ENCODE measurements at regions not wholly inside any gene's neighbourhood (a gene's known extent, or its start where the extent isn't known, plus 50 kb on each side); places are given as distances from the start of the nearest gene placed in this dataset.

GRCh38 chr2:221343524-221343923 lies 228.6 kb downstream of the EPHA4 start:
- Histone ChIP-seq H3F3A (ENCODE audit: low read length, unreplicated experiment) (no peaks in the 10 kb centered on the region), H3K4me1 (ENCODE audit: insufficient read depth, low read length) (no peaks in the 10 kb centered on the region), H3K79me2 (ENCODE audit: low read length) (no peaks in the 10 kb centered on the region), H3K27me3 (ENCODE audit: low read length) (0 out of 2 replicates have a peak, but pooled peaks cover 9% of the 10 kb centered on the region), H3K9me2 (replicated peaks; ENCODE audit: low read length) (no peaks in the 10 kb centered on the region), H3K4me3 (ENCODE audit: low read length) (no peak overlapping the region), H3K9ac (ENCODE audit: low read length) (no peak overlapping the region), H3K36me3 (ENCODE audit: low read depth, low read length) (no peaks in the 10 kb centered on the region), H4K20me1 (ENCODE audit: low read length) (no peaks in the 10 kb centered on the region), H3K27ac (ENCODE audit: low read length) (no peak overlapping the region), H2AFZ (ENCODE audit: low read length) (no peak overlapping the region), H3K9me3 (ENCODE audit: low read length) (no peaks in the 10 kb centered on the region), H3K4me2 (ENCODE audit: low read length) (no peak overlapping the region)
- ATAC-seq (no peak), DNase-seq (no peak)
- intact Hi-C loops (cut with micrococcal nuclease) = no loop called here
- ChIA-PET POLR2A (ENCODE audit: unreplicated experiment) (no interaction called here), CTCF (no interaction called here)
- no TSS peak for BruUV-seq (replicated peaks)
- no peak for TF ChIP-seq EZH2 (IDR thresholded peaks at IDR 0.05; ENCODE audit: low read length, unreplicated experiment)
- TF ChIP-seq CTCF (conservative IDR thresholded peaks at IDR 0.05; ENCODE audit: low read depth, low read length) = no peak
- TF ChIP-seq EZH2phosphoT487 (IDR thresholded peaks at IDR 0.05; ENCODE audit: borderline replicate concordance, low read length) = no peak

GRCh38 chr2:221345516-221345915 lies 226.6 kb downstream of the EPHA4 start:
- no peaks in the 10 kb centered on the region for H3K9me3 ChIP-seq (ENCODE audit: low read length)
- H3K36me3 ChIP-seq (ENCODE audit: low read depth, low read length) = no peaks in the 10 kb centered on the region
- no peaks in the 10 kb centered on the region for H3K9me2 ChIP-seq (replicated peaks; ENCODE audit: low read length)
- DNase-seq (no peak), ATAC-seq (no peak)
- H4K20me1 ChIP-seq (ENCODE audit: low read length) = no peaks in the 10 kb centered on the region
- no peak overlapping the region for H3K27ac ChIP-seq (ENCODE audit: low read length)
- TF ChIP-seq CTCF (conservative IDR thresholded peaks at IDR 0.05; ENCODE audit: low read depth, low read length) (no peak), EZH2phosphoT487 (IDR thresholded peaks at IDR 0.05; ENCODE audit: borderline replicate concordance, low read length) (no peak), EZH2 (IDR thresholded peaks at IDR 0.05; ENCODE audit: low read length, unreplicated experiment) (no peak)
- H3K27me3 ChIP-seq (ENCODE audit: low read length) = 0 out of 2 replicates have a peak, but pooled peaks cover 7% of the 10 kb centered on the region
- no TSS peak for BruUV-seq (replicated peaks)
- H3F3A ChIP-seq (ENCODE audit: low read length, unreplicated experiment) = no peaks in the 10 kb centered on the region
- no peak overlapping the region for H3K4me3 ChIP-seq (ENCODE audit: low read length)
- H2AFZ ChIP-seq (ENCODE audit: low read length) = no peak overlapping the region
- ChIA-PET CTCF (no interaction called here), POLR2A (ENCODE audit: unreplicated experiment) (no interaction called here)
- intact Hi-C loops (cut with micrococcal nuclease) = no loop called here
- H3K4me2 ChIP-seq (ENCODE audit: low read length) = no peak overlapping the region
- no peak overlapping the region for H3K9ac ChIP-seq (ENCODE audit: low read length)
- H3K79me2 ChIP-seq (ENCODE audit: low read length) = no peaks in the 10 kb centered on the region
- no peaks in the 10 kb centered on the region for H3K4me1 ChIP-seq (ENCODE audit: insufficient read depth, low read length)

DNA sequence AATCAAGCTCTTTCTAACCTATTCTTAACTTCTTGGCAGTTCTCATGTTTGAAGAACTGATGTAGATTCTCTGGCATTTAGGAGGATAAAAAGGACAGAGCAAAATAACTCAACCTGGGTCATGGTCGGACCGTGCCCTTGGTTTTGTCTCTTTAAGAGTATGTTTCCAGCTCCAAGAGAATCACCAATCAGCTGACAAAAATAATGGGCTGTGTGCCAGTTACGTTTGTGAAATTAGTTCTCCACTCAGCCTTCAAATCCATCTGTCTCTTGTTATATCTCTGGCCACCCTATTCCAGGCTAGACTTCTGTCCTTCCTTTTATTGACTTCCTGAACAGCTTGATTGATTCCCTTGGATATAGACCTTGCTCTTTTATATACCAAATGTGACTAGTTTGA lies 225.7 kb downstream of the EPHA4 start:
- DNase-seq = no peak
- ATAC-seq = no peak
- Histone ChIP-seq H3K36me3 (ENCODE audit: low read depth, low read length) (no peaks in the 10 kb centered on the region), H3F3A (ENCODE audit: low read length, unreplicated experiment) (no peaks in the 10 kb centered on the region), H3K79me2 (ENCODE audit: low read length) (no peaks in the 10 kb centered on the region), H2AFZ (ENCODE audit: low read length) (no peak overlapping the region), H3K27me3 (ENCODE audit: low read length) (0 out of 2 replicates have a peak, but pooled peaks cover 3% of the 10 kb centered on the region), H3K4me1 (ENCODE audit: insufficient read depth, low read length) (no peaks in the 10 kb centered on the region), H3K9me2 (replicated peaks; ENCODE audit: low read length) (no peaks in the 10 kb centered on the region), H3K4me2 (ENCODE audit: low read length) (no peak overlapping the region), H4K20me1 (ENCODE audit: low read length) (no peaks in the 10 kb centered on the region), H3K9me3 (ENCODE audit: low read length) (no peaks in the 10 kb centered on the region), H3K4me3 (ENCODE audit: low read length) (no peak overlapping the region), H3K27ac (ENCODE audit: low read length) (no peak overlapping the region), H3K9ac (ENCODE audit: low read length) (no peak overlapping the region)
- BruUV-seq (replicated peaks) = no TSS peak
- TF ChIP-seq CTCF (conservative IDR thresholded peaks at IDR 0.05; ENCODE audit: low read depth, low read length) (no peak), EZH2phosphoT487 (IDR thresholded peaks at IDR 0.05; ENCODE audit: borderline replicate concordance, low read length) (no peak), EZH2 (IDR thresholded peaks at IDR 0.05; ENCODE audit: low read length, unreplicated experiment) (no peak)
- CTCF ChIA-PET = interaction anchor here (0.5 kb wide), 1 partner anchor 247 kb away, joined by 3 read pairs; no protein-coding TSS in a partner anchor
- POLR2A ChIA-PET (ENCODE audit: unreplicated experiment) = no interaction called here
- intact Hi-C loops (cut with micrococcal nuclease) = no loop called here
